GM10248 (cell line): ENCODE measurements at regions not wholly inside any gene's neighbourhood (a gene's known extent, or its start where the extent isn't known, plus 50 kb on each side); places are given as distances from the start of the nearest gene placed in this dataset.

Source experiments
- CTCF ChIA-PET: fragments of 300-600 bp; sonication (Branson Sonifier 250); formaldehyde crosslinking; extraction: SDS; loops from one replicate; lab custom pipeline; 2021; ENCODE audit warnings: antibody characterized with exemption; lab: Yijun Ruan, JAX
- POLR2A ChIA-PET: fragments of 350-650 bp; sonication (Branson Sonifier 250); formaldehyde crosslinking; extraction: SDS; loops from one replicate; lab custom pipeline; 2020; ENCODE audit warnings: antibody characterized with exemption; lab: Yijun Ruan, JAX
- DNase-seq: peaks from one replicate; pipeline ENCODE4 v3.0.0; 2012; ENCODE audit errors: extremely low spot score
- CTCF ChIP-seq: IDR thresholded peaks from 2 replicates; pipeline ENCODE4 v1.5.1; 2012; ENCODE audit warnings: mild to moderate bottlenecking, low read depth; ENCODE audit errors: extremely low read depth, missing control alignments, control extremely low read depth

- POLR2A ChIA-PET = no interaction called here
- CTCF ChIA-PET = interaction anchor here (1.0 to 1.6 kb wide), 4 partner anchors 23 to 1111 kb away, joined by 3 to 5 read pairs (median 4); no protein-coding TSS in a partner anchor
- TF ChIP-seq CTCF = no peak
- DNase-seq = no peak
Measured at GRCh38 chr2:18752022-18752493, 162.7 kb upstream of the NT5C1B start.

- CTCF ChIA-PET = interaction anchor here (1.0 to 2.8 kb wide), 10 partner anchors 9 to 1114 kb away, joined by 3 to 9 read pairs (median 3); no protein-coding TSS in a partner anchor
- POLR2A ChIA-PET = no interaction called here
- TF ChIP-seq CTCF = no peak
- no peak for DNase-seq
Measured at GRCh38 chr2:18750672-18751554, 161.5 kb upstream of the NT5C1B start.

DNA sequence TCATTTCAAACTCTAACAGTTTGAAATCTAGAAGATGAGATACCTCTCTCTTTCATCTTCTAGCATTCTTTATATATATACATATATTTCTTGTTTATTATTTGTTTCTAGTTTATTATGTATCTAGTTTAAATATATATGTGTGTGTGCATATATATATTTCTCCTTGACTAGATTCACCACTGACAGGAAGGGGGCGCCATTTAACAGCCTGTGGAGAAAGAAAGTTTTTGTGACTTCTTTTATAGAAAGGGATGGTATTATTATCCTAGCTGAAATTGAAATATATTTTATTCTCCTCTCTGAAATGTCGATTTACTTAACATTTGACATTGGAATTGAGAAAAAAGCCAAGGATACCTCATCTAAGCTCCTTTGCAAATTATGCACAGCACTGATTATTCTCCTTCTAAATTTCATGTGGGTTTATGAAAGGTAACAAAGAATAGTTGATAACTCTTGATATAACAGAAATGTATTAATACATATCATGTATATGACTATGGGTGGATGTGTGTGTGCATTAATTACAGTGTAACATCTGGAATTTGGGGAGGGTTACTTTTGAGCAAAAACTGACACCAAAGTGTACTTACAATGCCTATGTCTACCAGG is 160.7 kb upstream of the NT5C1B start:
- peak; percentile 67 for TF ChIP-seq CTCF
- CTCF ChIA-PET = interaction anchor here (1.2 to 2.8 kb wide), 7 partner anchors 8 to 1115 kb away, joined by 3 to 9 read pairs (median 3); no protein-coding TSS in a partner anchor
- POLR2A ChIA-PET = no interaction called here
- peak; percentile 20 for DNase-seq

- POLR2A ChIA-PET = no interaction called here
- no peak for DNase-seq
- no peak for TF ChIP-seq CTCF
- CTCF ChIA-PET = interaction anchor here (1.0 kb wide), 1 partner anchor 225 kb away, joined by 4 read pairs; no protein-coding TSS in a partner anchor
Measured at GRCh38 chr2:18745431-18746272, 156.3 kb upstream of the NT5C1B start.

DNA sequence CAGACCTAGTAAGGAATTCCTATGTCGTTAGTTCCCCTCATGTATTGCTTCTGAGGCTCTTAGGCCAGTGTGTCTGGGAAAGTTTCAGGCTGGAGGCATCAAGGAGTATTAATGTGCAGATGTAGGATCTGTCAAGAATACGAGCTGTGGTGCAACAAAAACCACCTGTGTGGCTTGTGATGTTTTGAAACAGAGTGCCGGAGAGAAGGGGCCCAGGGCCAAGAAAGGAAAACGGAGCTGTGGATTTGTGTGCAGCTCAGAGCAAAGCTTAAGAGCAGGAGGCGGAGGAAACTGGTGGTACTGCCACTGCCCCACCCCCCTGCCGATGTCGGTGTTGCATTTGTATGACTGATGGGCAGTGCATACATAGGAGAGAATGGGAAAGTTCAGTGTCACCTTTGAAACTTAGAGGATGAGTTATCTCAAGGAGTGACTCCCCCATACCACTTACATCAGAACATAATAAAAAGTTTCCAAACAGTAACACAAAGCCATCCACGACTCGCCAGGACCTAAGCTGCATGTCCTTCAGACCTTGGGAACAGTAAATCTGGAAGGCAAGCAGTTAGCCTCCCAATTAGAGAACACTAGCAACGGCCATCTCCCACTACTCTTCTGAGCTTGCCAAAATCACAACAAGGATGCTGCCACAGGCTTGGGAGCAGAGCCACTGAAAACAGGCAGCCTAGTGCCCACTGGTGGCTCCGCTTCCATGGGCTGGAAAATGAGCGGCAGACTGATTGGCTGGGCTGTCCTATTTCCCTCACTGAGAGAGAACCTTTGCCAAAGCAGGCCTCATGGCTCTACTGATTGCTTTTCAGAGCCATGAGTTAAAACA is 152.7 kb upstream of the NT5C1B start:
- no peak for TF ChIP-seq CTCF
- POLR2A ChIA-PET = no interaction called here
- no peak for DNase-seq
- CTCF ChIA-PET = interaction anchor here (0.9 to 1.1 kb wide), 2 partner anchors 8 to 135 kb away, joined by 3 read pairs; no protein-coding TSS in a partner anchor
